ENCODE measurements at regions not wholly inside any gene's neighbourhood (a gene's known extent, or its start where the extent isn't known, plus 50 kb on each side); places are given as distances from the start of the nearest gene placed in this dataset.

GRCh38 chr3:67288466-67289106 lies 290.5 kb downstream of the KBTBD8 start:
- no peak for DNase-seq (ENCODE audit: low read depth, low spot score)

- DNase-seq (ENCODE audit: low read depth, low spot score) = no peak
These were observed 291.5 kb downstream of the KBTBD8 start for GRCh38 chr3:67289626-67290025.

DNA sequence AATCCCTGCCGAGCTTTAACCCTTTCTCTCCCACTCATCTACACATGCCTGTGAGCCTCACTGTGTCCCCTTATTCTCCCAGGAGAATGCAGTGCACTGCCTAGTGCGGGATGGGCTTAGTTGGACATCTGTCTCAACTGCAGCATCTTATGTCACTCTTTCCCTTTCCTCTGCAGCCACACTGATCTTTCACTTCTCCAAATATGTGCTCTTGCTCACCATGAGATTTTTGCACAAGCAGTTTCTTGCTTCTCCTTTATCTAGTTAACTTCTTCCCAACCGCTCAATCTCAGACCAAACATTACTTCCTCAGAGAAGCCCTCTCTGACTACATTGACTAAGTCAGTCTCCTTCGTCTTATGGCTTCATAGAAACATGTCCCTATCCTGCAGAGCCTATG lies 292.3 kb downstream of the KBTBD8 start:
- no peak for DNase-seq (ENCODE audit: low read depth, low spot score)

- DNase-seq (ENCODE audit: low read depth, low spot score) = no peak
These were observed 293.5 kb downstream of the KBTBD8 start for GRCh38 chr3:67291287-67292252.

- no peak for DNase-seq (ENCODE audit: low read depth, low spot score)
These were observed 294.4 kb downstream of the KBTBD8 start for GRCh38 chr3:67292356-67293121.

GRCh38 chr3:67294341-67294740 lies 296.2 kb downstream of the KBTBD8 start:
- DNase-seq (ENCODE audit: low read depth, low spot score) = no peak

GRCh38 chr3:67296039-67296892 lies 298.2 kb downstream of the KBTBD8 start:
- no peak for DNase-seq (ENCODE audit: low read depth, low spot score)

DNA sequence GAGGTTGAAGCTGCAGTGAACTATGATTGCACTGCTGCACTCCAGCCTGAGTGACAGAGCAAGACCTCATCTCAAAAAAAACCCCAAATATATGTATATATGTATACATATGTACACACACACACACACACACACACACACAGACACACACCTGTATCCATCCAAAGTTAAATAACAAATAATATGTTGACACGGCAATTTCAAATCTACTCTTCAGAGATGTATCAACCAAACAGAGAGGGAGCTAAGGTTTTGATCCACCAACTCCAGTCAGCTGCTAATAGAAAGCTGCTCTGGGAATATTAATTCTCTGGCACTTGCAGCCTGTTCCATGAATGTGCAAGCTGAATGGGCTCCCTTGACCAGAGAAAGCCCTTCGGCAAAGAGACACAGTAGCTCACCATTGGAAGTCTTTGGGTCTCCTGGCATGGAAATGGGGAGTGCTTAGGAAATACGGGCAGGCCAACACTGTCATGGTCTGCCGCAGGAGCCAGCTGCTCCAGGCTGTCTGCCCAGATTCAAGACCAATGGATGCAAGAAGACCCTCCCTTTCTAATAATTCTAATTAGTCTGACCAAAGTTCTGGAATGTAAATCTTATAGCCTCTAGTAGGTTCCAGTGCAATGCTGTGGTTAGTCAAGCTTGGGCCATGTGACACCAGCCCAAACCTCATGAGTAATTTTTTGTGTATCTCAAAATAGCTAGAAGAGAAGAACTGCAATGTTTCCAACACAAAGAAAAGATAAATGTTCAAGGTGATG lies 299.8 kb downstream of the KBTBD8 start:
- no peak for DNase-seq (ENCODE audit: low read depth, low spot score)

- no peak for DNase-seq (ENCODE audit: low read depth, low spot score)
These were observed 303.4 kb downstream of the KBTBD8 start for GRCh38 chr3:67301556-67301955.

- no peak for DNase-seq (ENCODE audit: low read depth, low spot score)
These were observed 304.4 kb downstream of the KBTBD8 start for GRCh38 chr3:67302489-67302888.

DNA sequence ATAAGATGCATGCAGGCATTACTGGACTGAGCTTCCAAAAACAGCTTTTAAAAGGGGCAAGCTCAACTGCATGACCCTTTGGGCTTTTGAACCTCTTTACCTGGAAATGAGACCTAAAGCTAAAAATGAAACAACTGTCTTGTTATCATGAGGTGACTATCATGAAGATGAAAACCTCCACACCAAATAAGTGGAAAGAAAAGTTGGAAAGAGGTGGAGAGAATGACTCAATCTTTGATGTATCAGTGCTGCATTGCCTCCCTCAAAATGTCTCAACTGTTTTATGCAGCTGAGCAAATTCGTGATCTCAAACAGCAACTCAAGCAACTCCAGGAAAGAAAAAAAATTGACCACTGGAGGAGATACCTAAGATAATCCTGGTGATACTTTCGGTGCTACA lies 307.1 kb downstream of the KBTBD8 start:
- DNase-seq (ENCODE audit: low read depth, low spot score) = no peak

DNA sequence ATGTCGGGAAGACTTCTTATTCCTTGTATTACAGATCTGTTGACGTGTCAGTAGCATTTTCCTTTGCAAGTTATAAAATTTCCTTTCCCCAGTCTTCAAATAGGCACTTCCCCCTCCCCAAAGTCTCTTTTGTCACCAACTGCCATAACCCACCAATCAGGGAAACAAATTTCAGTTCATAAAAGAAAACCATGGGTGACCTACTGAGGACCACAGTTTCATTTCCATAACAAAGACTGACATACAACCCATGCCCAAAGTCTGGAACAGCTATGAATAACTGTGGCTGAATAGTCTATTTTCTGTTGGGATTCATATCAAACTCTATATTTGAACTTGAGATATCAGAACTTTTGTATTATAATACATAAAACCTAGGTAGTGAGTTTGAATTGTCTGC lies 307.8 kb downstream of the KBTBD8 start:
- no peak for DNase-seq (ENCODE audit: low read depth, low spot score)

GRCh38 chr3:67311440-67311839 lies 313.3 kb downstream of the KBTBD8 start:
- DNase-seq (ENCODE audit: low read depth, low spot score) = no peak

DNA sequence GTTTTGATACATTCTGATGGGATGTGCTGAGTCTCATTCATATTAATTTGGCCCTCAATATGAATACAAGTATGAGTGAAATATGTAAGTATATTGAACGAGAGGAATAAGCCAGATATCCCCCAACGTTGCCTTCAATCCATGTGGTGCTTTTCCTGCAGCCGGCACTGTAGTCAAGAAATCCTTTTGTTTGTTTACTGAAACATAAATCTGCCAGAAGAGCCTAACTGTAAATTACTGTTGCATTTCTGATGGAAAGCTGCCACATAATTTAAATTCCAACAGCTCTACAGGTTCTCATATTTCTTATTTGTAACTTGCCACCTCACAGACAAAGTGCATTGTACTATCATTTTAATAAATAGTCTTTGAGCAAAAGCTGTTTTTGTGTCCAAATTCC lies 314.0 kb downstream of the KBTBD8 start:
- DNase-seq (ENCODE audit: low read depth, low spot score) = no peak

DNA sequence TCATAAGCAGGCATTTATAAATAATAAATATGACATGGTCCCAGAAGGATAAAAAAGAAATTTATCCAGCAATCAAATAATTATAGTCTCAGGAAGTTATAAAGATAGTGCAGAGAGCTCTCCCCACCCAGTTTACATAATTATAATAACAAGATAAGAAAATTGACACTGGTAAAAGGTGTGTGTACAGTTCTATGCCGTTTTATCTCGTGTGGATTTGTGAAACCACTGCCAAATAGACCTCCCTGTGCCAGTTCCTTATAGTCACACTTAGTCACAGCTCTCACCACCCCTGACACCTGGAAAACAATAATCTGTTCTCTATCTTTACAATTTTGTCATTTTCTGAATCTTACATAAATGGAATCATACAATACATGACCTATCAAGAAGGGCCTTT lies 320.1 kb downstream of the KBTBD8 start:
- DNase-seq (ENCODE audit: low read depth, low spot score) = no peak

DNA sequence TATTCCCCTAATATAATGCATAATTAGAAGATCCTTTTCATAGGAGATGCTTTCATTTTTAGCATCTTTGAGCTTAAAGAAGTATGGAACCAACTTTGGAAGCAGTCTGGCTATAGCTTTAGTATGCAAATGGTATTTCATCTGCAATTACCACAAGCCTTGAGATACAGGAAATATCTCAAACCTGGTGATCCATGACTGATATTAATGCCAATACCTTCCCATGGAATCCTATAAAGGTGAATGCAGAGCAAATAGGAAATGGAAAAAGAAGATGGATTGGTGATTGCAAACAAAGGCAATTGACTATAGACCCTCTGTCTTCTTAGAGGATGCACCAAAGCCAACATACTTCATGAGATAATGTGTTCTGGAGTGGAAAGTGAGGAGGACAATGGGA lies 326.4 kb downstream of the KBTBD8 start:
- no peak for DNase-seq (ENCODE audit: low read depth, low spot score)
